Activated T-cell treated with anti-CD3 and anti-CD28 coated beads, Interleukin-2, amount 50 U/mL, for 48 hours (primary cell): ENCODE measurements at regions not wholly inside any gene's neighbourhood (a gene's known extent, or its start where the extent isn't known, plus 50 kb on each side); places are given as distances from the start of the nearest gene placed in this dataset.
"Not testable (repeated sequence)": the region's sequence is repeated elsewhere in the genome, so short reads cannot be mapped to it uniquely, and the experiment has no call there.

ENCODE experiments used
- DNase-seq, 2 experiments: peaks; one replicate each; pipeline ENCODE4 v3.0.0-alpha.2; 2020

DNA sequence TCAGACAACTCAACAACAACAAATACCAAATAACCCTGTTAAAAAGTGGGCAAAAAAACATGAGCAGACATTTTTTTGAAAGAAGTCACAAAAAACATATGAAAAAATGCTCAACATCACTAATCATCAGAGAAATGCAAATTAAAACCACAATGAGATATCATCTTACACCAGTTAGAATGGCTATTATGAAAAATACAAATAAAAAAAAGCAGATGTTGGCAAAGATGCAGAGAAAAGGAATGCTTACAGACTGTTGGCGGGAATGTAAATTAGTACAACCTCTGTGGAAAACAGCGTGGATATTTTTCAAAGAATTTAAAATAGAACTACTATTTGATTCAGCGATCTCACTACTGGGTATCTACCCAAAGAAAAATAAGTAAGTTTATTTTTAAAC lies 114.0 kb downstream of the SLC38A4 start:
- no peak for DNase-seq

- no peak for DNase-seq
These were observed 115.6 kb downstream of the SLC38A4 start for GRCh38 chr12:46710125-46710743.

DNA sequence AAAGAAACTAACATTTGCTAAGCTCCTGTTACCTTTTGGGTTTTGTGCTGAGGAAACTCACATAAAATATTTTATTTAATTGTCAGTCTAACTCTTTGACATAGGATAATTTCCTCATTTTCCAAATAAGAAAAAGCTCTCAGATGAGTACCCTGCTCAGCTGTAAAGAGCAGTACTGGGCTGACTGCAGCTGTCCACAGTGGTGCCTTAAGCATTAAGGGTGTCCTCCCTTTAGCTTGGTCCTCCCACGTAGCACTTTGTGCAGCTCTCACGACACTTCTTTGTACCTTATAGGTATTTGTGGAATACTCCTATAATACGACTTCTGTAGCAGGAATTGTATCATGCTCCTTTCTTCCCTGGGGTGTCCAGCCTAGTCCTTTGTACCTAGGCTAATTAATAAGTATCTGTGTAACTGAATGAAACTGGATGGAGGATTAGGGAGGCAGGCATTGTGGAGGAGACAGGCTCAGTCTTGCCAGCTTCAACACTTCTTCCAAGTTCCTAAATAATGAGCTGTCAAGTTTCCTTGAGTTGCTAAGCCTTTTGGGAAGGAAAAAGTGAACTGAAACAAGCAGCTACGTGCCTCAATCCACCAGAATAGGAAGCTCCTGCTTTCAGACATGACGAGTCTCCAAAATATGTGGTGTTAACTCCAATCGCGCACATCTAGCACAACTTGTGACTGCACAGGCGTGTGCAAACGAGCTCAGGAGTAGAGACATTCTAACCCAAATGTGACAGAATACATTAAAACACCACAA lies 123.0 kb downstream of the SLC38A4 start:
- DNase-seq = no peak

GRCh38 chr12:46701356-46701755 lies 124.4 kb downstream of the SLC38A4 start:
- no peak for DNase-seq

GRCh38 chr12:46699986-46700385 lies 125.8 kb downstream of the SLC38A4 start:
- DNase-seq = no peak

DNA sequence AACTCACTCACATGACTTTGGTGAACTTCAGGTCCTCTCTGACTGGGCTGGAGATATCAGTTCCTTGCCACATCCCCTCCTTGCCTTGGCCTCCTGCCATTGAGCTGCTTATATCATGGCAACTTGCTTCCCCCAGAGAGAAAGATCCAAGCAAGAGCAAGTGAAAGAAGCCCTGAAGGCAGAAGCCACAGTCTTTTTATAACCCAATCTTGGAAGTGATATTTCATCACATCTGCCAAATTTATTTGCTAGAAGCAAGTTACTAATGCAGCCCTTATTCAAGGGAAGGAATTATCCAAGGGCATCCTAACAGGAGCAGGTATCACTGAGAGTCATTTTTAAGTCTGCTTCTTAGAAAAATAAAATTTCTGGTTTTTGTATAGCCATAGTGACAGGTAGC lies 127.8 kb downstream of the SLC38A4 start:
- no peak for DNase-seq

DNA sequence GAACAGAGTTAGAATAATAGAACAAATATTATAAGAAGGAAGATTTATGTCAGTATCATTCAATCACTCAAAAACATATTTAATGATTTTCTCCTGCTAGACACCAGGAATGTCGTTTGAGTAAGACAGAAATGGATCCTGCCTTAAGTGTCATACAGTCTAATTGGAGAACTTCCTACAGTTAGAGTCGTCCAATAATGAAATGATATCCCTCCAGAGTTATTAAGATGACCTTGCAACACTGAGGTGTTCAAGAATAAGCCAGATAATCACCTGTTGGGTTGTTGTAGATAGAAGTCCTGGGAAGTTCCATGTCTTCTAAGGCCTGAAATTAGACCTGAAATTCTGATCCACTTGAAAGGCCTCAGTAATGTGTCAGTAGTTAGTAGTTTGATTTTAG lies 132.3 kb downstream of the SLC38A4 start:
- DNase-seq = no peak

GRCh38 chr12:46693034-46693433 lies 132.8 kb downstream of the SLC38A4 start:
- DNase-seq = no peak

- no peak for DNase-seq
These were observed 133.2 kb downstream of the SLC38A4 start for GRCh38 chr12:46692606-46693005.

DNA sequence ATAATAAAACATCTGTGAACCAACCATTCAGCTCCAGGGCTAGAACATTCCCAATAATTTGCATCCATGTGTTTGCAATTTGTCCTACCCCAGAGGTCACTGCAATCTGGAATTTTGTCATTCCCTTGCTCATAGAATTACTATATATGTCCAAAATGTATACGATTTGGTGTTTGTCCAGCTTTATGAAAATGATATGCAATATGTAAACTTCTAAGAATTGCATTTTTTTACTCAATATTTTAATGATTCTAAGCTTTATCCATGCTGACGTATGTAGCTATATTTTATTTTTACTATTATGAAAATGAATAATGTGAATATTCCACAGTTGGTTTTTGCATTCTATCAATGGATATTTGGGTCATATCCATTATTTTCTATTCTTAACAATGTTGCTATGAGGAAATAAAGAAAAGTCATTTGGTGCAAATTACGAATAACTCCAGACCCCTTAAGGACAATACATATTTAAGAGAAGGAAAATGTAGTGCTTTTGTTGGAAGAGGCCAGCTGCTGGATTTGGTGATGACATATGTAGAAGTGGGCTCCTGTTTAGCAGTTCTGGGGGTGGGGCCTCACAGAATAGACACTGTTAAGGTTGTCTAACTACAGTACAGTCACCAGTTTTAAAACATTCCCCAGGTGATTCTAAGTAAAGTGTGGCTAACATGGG lies 139.4 kb downstream of the SLC38A4 start:
- DNase-seq = no peak

GRCh38 chr12:46684243-46684642 lies 141.6 kb downstream of the SLC38A4 start:
- DNase-seq = not testable (repeated sequence)

DNA sequence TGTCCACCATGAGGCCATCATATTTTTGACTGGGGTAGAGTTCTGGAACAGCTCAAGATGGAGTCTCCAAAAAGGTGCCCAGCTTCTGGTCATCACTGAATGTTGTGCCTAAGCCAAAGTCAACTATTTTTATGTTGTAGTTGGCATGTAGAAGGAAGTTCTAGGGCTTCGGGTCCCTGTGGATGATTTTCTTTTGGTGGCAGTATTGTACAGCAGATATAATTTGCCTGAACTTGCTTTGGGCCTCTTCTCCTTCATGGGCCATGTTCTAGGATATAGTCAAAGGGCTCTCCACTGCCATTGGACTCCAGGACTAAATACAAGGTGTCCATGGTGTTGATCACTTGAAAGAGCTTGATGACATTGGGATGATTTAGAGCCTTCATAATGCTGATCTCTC lies 143.6 kb downstream of the SLC38A4 start:
- no peak for DNase-seq

GRCh38 chr12:46680506-46680905 lies 145.3 kb downstream of the SLC38A4 start:
- no peak for DNase-seq

DNA sequence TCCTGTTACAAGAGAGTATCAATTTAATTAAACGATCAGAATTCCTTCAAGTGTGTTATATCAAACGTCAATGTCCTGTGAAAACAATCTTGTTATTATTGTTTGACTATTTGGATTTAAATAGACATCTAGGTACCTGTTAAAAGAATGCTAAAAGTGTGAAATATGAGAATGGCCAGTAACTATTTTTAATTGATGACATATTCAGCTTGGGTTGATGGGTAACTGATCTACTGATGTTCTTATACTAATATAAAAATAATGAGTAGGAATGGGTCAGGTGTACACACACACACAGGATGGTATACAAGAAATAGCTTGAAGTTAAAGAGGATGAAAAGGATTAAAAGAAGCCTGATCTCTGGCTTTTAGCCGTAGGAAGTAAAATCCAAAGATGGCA lies 146.0 kb downstream of the SLC38A4 start:
- no peak for DNase-seq

- no peak for DNase-seq
These were observed 147.4 kb downstream of the SLC38A4 start for GRCh38 chr12:46678426-46678825.

DNA sequence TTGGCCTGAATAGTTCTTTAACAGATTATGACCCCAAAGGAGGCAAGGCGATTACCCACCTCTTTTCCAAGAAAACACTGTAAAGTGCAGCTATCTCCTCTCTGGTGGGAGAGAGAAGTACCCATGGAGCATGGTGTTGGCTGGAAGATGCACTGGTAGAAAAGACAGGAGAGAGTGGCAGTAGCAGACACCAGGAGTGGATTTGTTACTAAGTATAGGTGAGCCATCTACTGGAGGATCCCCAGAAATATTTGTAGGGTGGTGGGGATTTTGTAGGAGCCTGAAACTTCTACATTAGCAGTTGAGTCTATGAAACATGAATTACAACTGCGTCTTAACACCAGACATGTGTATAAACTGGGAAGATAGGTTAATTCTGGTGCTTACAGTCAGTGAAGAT lies 148.0 kb downstream of the SLC38A4 start:
- no peak for DNase-seq

DNA sequence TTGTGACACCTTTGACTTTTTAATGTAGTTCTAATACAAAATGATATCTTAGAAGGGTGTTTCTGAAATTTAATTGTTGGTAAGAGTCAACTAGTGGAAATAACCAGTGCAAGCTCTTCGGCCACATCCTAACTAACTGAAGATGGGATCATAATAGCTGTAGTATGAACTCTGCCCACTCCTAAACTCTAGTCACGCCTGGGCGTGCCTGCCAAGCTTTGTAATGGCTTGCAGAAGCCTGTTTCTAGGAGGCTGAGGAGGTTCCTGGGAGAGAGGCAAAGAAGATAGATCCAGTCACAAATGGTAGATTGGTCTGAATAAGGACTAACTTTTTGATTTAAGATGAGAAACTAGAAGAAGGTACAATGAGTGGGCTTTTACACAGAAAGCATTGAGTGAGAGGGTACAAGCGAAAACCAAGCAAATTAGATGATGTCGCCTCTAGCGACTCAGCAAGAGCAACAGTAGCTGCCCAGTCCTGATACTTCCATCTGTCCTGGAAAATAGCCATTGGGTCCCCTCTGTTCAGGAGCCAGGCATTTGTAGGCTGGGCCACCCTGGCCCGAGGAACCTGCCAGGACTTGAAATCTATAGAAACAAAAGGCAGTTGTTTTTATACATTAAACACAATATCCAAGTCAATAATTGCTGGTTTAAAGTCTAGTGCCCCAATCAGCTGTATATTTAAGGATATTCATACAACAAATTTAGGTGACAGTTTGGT lies 148.8 kb downstream of the SLC38A4 start:
- DNase-seq = no peak

DNA sequence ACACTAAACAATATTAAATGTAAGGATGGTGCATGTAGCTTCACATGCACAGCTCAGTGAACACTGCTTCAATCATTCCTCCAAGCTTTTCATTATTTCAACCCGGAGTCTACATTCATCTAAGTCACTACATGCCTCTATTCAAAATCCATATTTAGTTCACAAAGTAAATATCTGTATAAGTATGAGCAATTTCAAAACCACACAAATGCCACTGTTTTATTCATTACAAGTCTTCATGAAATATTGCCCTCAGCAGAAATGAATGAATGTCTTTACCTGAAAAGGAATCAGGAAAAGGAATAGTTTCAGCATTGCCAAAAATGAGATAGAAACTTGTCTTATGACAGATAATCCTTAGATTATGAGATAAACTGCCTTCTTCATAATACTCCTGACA lies 149.4 kb downstream of the SLC38A4 start:
- DNase-seq = no peak

DNA sequence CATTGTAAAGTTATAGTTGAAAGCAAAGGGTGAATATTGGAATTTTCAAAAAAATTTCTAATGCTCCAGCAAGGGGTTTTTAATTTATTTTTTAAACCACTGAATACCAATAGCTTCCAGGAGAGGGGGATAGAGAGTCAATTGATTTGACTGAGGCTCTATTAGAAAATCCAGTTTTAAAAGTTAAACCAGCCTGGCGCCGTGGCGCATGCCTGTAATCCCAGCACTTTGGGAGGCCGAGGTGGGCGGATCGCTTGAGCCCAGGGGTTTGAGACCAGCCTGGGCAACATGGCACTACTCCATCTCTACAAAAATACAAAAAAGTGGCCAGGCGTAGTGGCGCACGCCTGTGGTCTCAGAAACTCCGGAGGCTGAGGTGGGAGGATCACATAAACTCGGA lies 150.1 kb downstream of the SLC38A4 start:
- DNase-seq = no peak

DNA sequence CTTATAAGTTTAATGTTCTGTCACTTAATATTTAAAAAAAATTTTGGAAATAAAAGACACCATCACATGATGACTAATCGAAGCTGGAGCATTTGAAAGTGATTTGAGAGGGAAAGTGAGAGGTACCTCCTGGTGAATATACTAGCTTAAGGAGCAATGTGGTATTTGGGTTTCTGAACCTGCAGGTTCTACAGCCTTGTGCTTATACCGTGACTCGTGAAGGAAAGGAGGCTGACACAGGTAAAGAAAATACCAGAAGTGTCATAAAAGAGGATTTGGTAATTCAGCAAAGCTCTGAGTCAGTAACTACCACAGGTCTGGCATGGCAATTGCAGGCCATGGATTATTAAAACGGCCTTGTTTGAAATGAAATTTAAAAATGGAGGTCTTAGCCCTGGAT lies 151.0 kb downstream of the SLC38A4 start:
- DNase-seq = no peak

- DNase-seq = no peak
These were observed 151.7 kb downstream of the SLC38A4 start for GRCh38 chr12:46674129-46674528.

DNA sequence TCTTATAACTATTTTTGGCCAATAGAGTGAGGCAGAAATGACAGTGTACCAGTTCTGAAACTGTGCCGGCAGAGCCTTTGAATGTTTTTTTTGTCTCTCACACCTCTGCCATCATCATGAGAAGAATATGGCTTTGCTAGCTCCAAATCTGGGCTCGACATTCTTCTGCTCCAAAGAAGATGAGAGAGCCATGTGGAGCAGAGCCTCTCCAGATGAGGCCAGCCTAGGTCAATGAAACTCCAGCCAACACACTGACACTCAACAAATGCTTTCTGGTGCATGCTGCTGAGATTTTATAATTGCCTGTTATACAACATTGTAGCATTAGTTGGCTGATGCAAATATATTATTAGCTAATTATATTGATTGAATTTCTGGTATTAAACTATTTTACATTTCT lies 154.7 kb downstream of the SLC38A4 start:
- no peak for DNase-seq

DNA sequence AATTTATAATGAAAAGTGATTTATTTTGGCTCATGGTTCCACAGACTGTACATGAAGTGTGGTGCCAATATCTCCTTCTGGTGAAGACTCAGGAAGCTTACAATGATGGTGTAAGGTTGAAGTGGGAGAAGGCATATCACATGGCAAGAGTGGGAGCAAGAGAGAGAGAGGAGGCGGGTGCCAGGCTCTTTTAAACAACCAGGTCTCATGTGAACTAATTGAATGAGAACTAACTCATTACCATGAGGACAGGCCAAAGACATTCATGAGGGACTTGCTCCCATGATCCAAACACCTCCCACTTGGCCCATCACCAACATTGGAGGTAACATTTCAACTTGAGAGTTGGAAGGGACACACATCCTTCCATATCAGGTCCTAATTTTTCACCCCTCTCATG lies 155.2 kb downstream of the SLC38A4 start:
- no peak for DNase-seq

DNA sequence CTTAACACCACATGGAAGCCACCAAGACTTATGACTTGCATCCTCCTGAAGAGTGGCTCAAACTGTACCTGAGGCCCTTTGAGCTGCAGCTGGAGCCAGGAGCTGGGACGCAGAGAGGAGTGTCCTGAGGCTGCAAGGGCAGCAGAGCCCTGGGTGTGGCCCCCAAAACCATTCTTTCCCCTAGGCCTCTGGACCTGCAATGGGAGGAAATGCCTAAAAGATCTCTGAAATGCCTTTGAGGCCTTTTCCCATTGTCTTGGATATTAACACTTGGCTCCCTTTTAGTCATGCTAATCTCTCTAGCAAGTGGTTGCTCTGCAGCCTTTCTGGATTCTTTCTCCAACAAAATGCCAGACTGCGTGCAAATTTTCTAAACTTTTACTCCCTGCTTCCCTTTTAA lies 156.1 kb downstream of the SLC38A4 start:
- no peak for DNase-seq
